ENCODE measurements at regions not wholly inside any gene's neighbourhood (a gene's known extent, or its start where the extent isn't known, plus 50 kb on each side); places are given as distances from the start of the nearest gene placed in this dataset.
A peak's percentile ranks its signal among the peaks of the same experiment; 100 is the strongest.

- no peak for DNase-seq (ENCODE audit: low read depth)
Measured at GRCh38 chr17:14833201-14833785, 431.8 kb downstream of the PMP22 start.

- DNase-seq (ENCODE audit: low read depth), result no peak
Measured at GRCh38 chr17:14831491-14831890, 433.6 kb downstream of the PMP22 start.

- DNase-seq (ENCODE audit: low read depth), result no peak
Measured at GRCh38 chr17:14827396-14827919, 437.7 kb downstream of the PMP22 start.

- no peak for DNase-seq (ENCODE audit: low read depth)
Measured at GRCh38 chr17:14826358-14826757, 438.8 kb downstream of the PMP22 start.

GRCh38 chr17:14818469-14818868 is 446.7 kb downstream of the PMP22 start:
- no peak for DNase-seq (ENCODE audit: low read depth)

GRCh38 chr17:14815079-14815478 is 450.0 kb downstream of the PMP22 start:
- no peak for DNase-seq (ENCODE audit: low read depth)

- DNase-seq (ENCODE audit: low read depth), result peak; percentile 42
Measured at GRCh38 chr17:14813649-14814370, 451.3 kb downstream of the PMP22 start.

- no peak for DNase-seq (ENCODE audit: low read depth)
Measured at GRCh38 chr17:14808425-14808824, 456.7 kb downstream of the PMP22 start.

- no peak for DNase-seq (ENCODE audit: low read depth)
Measured at GRCh38 chr17:14805348-14805747, 459.8 kb downstream of the PMP22 start.

- DNase-seq (ENCODE audit: low read depth), result no peak
Measured at GRCh38 chr17:14803826-14804225, 461.3 kb downstream of the PMP22 start.

GRCh38 chr17:14797801-14798200 is 467.3 kb downstream of the PMP22 start:
- no peak for DNase-seq (ENCODE audit: low read depth)

GRCh38 chr17:14797021-14797420 is 468.1 kb downstream of the PMP22 start:
- DNase-seq (ENCODE audit: low read depth), result no peak

- DNase-seq (ENCODE audit: low read depth), result no peak
Measured at GRCh38 chr17:14794961-14795360, 470.2 kb downstream of the PMP22 start.

- no peak for DNase-seq (ENCODE audit: low read depth)
Measured at GRCh38 chr17:14793237-14793636, 471.9 kb downstream of the PMP22 start.

- no peak for DNase-seq (ENCODE audit: low read depth)
Measured at GRCh38 chr17:14792746-14793145, 472.4 kb downstream of the PMP22 start.

- DNase-seq (ENCODE audit: low read depth), result no peak
Measured at GRCh38 chr17:14791221-14791620, 473.9 kb downstream of the PMP22 start.

GRCh38 chr17:14790521-14790920 is 474.6 kb downstream of the PMP22 start:
- no peak for DNase-seq (ENCODE audit: low read depth)

- no peak for DNase-seq (ENCODE audit: low read depth)
Measured at GRCh38 chr17:14784997-14785696, 480.0 kb downstream of the PMP22 start.

GRCh38 chr17:14781123-14781522 is 480.2 kb downstream of the HS3ST3B1 start:
- no peak for DNase-seq (ENCODE audit: low read depth)

GRCh38 chr17:14780097-14780651 is 479.3 kb downstream of the HS3ST3B1 start:
- DNase-seq (ENCODE audit: low read depth), result no peak

- DNase-seq (ENCODE audit: low read depth), result no peak
Measured at GRCh38 chr17:14779241-14779640, 478.4 kb downstream of the HS3ST3B1 start.

GRCh38 chr17:14777291-14777690 is 476.4 kb downstream of the HS3ST3B1 start:
- no peak for DNase-seq (ENCODE audit: low read depth)

All from myocyte (in vitro differentiated cells).